Liver (tissue), 3 donors: ENCODE measurements at regions not wholly inside any gene's neighbourhood (a gene's known extent, or its start where the extent isn't known, plus 50 kb on each side); places are given as distances from the start of the nearest gene placed in this dataset.

Experiments used
- RAD21 ChIP-seq, 2 donors: IDR thresholded peaks; 2 replicates each; pipeline ENCODE4 v1.6.1; 2016; ENCODE audit warnings: antibody characterized with exemption in 2 of 2, mild to moderate bottlenecking in 2 of 2
- TF ChIP-seq, protein P1 (sequence below): fragments of 150-350 bp; IDR thresholded peaks from 2 replicates; pipeline ENCODE4 v1.5.1; 2017; ENCODE audit warnings: improper control_type of control experiment, low read depth, low read length; ENCODE audit not compliant: missing input control
- TF ChIP-seq, protein P2 (sequence below): IDR thresholded peaks from 2 replicates; pipeline ENCODE4 v1.6.1; 2016; ENCODE audit warnings: antibody characterized with exemption, mild to moderate bottlenecking
- donor health status: healthy.
- donor health status: healthy.

DNA sequence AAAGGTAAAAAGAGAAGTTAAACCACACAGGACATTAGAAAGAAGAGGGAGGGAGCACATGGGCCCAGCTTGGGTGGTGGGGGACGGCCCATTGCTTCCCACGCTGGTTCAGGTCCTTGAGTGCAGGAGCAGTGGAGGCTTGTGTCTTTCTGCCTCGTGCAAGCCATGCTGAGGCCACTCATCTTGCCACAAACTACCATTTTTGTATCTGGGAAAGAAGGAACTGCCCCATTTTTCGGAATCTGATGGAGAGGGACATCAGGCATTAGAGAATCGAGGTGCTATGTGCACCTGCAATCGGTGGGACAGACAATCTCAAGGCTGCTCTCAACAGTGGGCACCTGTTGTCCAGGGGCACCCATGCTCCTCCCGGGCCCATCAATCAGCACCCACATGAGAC is 234.5 kb downstream of the KLF13 start:
- TF ChIP-seq RAD21 (IDR thresholded peaks at IDR 0.05) = no peak
- TF ChIP-seq, protein P1, sequence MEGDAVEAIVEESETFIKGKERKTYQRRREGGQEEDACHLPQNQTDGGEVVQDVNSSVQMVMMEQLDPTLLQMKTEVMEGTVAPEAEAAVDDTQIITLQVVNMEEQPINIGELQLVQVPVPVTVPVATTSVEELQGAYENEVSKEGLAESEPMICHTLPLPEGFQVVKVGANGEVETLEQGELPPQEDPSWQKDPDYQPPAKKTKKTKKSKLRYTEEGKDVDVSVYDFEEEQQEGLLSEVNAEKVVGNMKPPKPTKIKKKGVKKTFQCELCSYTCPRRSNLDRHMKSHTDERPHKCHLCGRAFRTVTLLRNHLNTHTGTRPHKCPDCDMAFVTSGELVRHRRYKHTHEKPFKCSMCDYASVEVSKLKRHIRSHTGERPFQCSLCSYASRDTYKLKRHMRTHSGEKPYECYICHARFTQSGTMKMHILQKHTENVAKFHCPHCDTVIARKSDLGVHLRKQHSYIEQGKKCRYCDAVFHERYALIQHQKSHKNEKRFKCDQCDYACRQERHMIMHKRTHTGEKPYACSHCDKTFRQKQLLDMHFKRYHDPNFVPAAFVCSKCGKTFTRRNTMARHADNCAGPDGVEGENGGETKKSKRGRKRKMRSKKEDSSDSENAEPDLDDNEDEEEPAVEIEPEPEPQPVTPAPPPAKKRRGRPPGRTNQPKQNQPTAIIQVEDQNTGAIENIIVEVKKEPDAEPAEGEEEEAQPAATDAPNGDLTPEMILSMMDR = no peak
- TF ChIP-seq, protein P2, sequence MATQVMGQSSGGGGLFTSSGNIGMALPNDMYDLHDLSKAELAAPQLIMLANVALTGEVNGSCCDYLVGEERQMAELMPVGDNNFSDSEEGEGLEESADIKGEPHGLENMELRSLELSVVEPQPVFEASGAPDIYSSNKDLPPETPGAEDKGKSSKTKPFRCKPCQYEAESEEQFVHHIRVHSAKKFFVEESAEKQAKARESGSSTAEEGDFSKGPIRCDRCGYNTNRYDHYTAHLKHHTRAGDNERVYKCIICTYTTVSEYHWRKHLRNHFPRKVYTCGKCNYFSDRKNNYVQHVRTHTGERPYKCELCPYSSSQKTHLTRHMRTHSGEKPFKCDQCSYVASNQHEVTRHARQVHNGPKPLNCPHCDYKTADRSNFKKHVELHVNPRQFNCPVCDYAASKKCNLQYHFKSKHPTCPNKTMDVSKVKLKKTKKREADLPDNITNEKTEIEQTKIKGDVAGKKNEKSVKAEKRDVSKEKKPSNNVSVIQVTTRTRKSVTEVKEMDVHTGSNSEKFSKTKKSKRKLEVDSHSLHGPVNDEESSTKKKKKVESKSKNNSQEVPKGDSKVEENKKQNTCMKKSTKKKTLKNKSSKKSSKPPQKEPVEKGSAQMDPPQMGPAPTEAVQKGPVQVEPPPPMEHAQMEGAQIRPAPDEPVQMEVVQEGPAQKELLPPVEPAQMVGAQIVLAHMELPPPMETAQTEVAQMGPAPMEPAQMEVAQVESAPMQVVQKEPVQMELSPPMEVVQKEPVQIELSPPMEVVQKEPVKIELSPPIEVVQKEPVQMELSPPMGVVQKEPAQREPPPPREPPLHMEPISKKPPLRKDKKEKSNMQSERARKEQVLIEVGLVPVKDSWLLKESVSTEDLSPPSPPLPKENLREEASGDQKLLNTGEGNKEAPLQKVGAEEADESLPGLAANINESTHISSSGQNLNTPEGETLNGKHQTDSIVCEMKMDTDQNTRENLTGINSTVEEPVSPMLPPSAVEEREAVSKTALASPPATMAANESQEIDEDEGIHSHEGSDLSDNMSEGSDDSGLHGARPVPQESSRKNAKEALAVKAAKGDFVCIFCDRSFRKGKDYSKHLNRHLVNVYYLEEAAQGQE = no peak
